GM12878 (cell line): ENCODE measurements at regions not wholly inside any gene's neighbourhood (a gene's known extent, or its start where the extent isn't known, plus 50 kb on each side); places are given as distances from the start of the nearest gene placed in this dataset.

ENCODE experiments used
- ATAC-seq: fragments of 200-7000 bp; cut with Tn5 transposase; 3 replicates; pipeline ENCODE4 v1.9.1; 2020; ENCODE audit warnings: mild to moderate bottlenecking, moderate library complexity
- BruUV-seq: library from RNA; stranded (reverse); fragments of 400-500 nt; replicated peaks from 2 replicates; lab custom pipeline; 2021; lab: Mats Ljungman, UMichigan
- CTCF ChIA-PET: fragments of 300-600 bp; sonication (Branson Sonifier 250); formaldehyde crosslinking; extraction: SDS; loops from one replicate; lab custom pipeline; 2021; ENCODE audit warnings: inconsistent platforms; lab: Yijun Ruan, JAX
- POLR2A ChIA-PET: fragments of 350-600 bp; formaldehyde crosslinking; extraction: SDS; loops from one replicate; lab custom pipeline; 2021; ENCODE audit warnings: inconsistent platforms; lab: Charles Lee
- RAD21 ChIA-PET: fragments of 300-600 bp; sonication (Branson Sonifier 250); formaldehyde crosslinking; loops from one replicate; lab custom pipeline; 2023; ENCODE audit warnings: antibody characterized with exemption; ENCODE audit not compliant: unreplicated experiment; lab: Charles Lee
- SMC1A ChIA-PET: fragments of 300-600 bp; sonication (Branson Sonifier 250); formaldehyde crosslinking; loops from one replicate; lab custom pipeline; 2023; ENCODE audit not compliant: unreplicated experiment, uncharacterized antibody; lab: Charles Lee
- DNase-seq: peaks from one replicate; pipeline ENCODE4 v3.0.0-alpha.2; 2011; ENCODE audit warnings: low read depth, low spot score
- FAIRE-seq: peaks from 3 replicates; lab custom pipeline; 2011; peaks lifted over from hg19 to GRCh38; lab: Jason Lieb, UNC
- H2AFZ ChIP-seq: 2 replicates; pipeline ENCODE4 v1.6.0; 2011; ENCODE audit warnings: low read depth, low read length, control low read depth; ENCODE audit not compliant: control insufficient read depth
- H3K27ac ChIP-seq: 2 replicates; pipeline ENCODE4 v1.5.1; 2011; ENCODE audit warnings: control low read depth; ENCODE audit not compliant: control insufficient read depth, insufficient read depth
- H3K27me3 ChIP-seq, 2 experiments: replicated peaks in 1 of 2; 2 replicates each; pipeline versions ENCODE4 v1.6.0 to v1.6.1; 2011; ENCODE audit warnings: low read length in 1 of 2; ENCODE audit not compliant: control insufficient read depth in 2 of 2, insufficient read depth in 2 of 2
- H3K36me3 ChIP-seq, 2 experiments: 2 replicates each; pipeline ENCODE4 v1.5.1; 2011; ENCODE audit warnings: low read length in 1 of 2; ENCODE audit not compliant: control insufficient read depth in 2 of 2, insufficient read depth in 2 of 2
- H3K4me1 ChIP-seq: 2 replicates; pipeline ENCODE4 v1.6.1; 2011; ENCODE audit warnings: mild to moderate bottlenecking, low read length, moderate library complexity, mixed read lengths; ENCODE audit not compliant: control insufficient read depth, insufficient read depth
- H3K4me2 ChIP-seq: 2 replicates; pipeline ENCODE4 v1.6.0; 2011; ENCODE audit warnings: control low read depth; ENCODE audit not compliant: control insufficient read depth, insufficient read depth
- H3K4me3 ChIP-seq: fragments of 200-600 bp; sonication (generic); 2 replicates; pipeline ENCODE4 v1.5.1; 2016
- H3K79me2 ChIP-seq: 2 replicates; pipeline ENCODE4 v1.6.0; 2011; ENCODE audit warnings: low read length; ENCODE audit not compliant: control insufficient read depth, insufficient read depth
- H3K9ac ChIP-seq: 2 replicates; pipeline ENCODE4 v1.8.0; 2011; ENCODE audit warnings: low read length, control low read depth, mixed read lengths; ENCODE audit not compliant: control insufficient read depth, insufficient read depth
- H3K9me3 ChIP-seq: replicated peaks from 3 replicates; pipeline ENCODE4 v1.5.1; 2011; ENCODE audit warnings: mild to moderate bottlenecking, low read length; ENCODE audit not compliant: control insufficient read depth, insufficient read depth
- H4K20me1 ChIP-seq: 2 replicates; pipeline ENCODE4 v1.6.0; 2011; ENCODE audit not compliant: control insufficient read depth, insufficient read depth
- ATF3 ChIP-seq: IDR thresholded peaks from 2 replicates; pipeline ENCODE4 v1.6.1; 2011; ENCODE audit warnings: low read depth, mild to moderate bottlenecking, low read length, moderate library complexity, borderline replicate concordance; ENCODE audit errors: extremely low read depth
- CTCF ChIP-seq, 3 experiments: IDR thresholded peaks in 2 of 3; conservative IDR thresholded peaks in 1 of 3; 2 replicates each; pipeline ENCODE4 v1.5.1; 2011; ENCODE audit warnings: low read depth in 3 of 3, low read length in 3 of 3, mild to moderate bottlenecking in 3 of 3, control low read depth in 2 of 3, moderate library complexity in 2 of 3, inconsistent platforms in 1 of 3, mixed read lengths in 1 of 3; ENCODE audit not compliant: control insufficient read depth in 2 of 3, insufficient read depth in 1 of 3; ENCODE audit errors: extremely low read depth in 1 of 3
- ELK1 ChIP-seq: IDR thresholded peaks from 2 replicates; pipeline ENCODE4 v1.6.1; 2012; ENCODE audit warnings: low read depth, low read length, improper control_type of control experiment
- RAD21 ChIP-seq: IDR thresholded peaks from 2 replicates; pipeline ENCODE4 v1.6.1; 2011; ENCODE audit warnings: mild to moderate bottlenecking, low read depth, low read length, moderate library complexity; ENCODE audit not compliant: insufficient read depth
- WGBS: methylation state at CpG from one replicate; pipeline ENCODE4 v1.1.6; 2016; ENCODE audit warnings: low lambda C conversion rate; ENCODE audit not compliant: insufficient replicate concordance, insufficient coverage; ENCODE audit errors: missing lambda C conversion rate; 5-methylcytosine and 5-hydroxymethylcytosine counted together
- in situ Hi-C: fragments of 300-500 bp; cut with MboI; formaldehyde crosslinking; loops from 9 replicates; pipeline ENCODE4 v1.14.3; 2018; ENCODE audit warnings: mixed read lengths
- intact Hi-C: fragments of 100-400 bp; cut with micrococcal nuclease; formaldehyde crosslinking; loops from one replicate; pipeline ENCODE4 v1.14.2; 2022; ENCODE audit not compliant: unreplicated experiment

GRCh38 chr17:71118039-71118438, 948.7 kb downstream of the KCNJ2 start:
- DNase-seq (no peak), ATAC-seq (no peak), FAIRE-seq (no peak)
- Histone ChIP-seq H3K4me3 (no peak overlapping the region), H3K9ac (no peak overlapping the region), H3K27me3 (no peaks in the 10 kb centered on the region), H4K20me1 (no peaks in the 10 kb centered on the region), H3K27ac (no peak overlapping the region), H3K9me3 (no peaks in the 10 kb centered on the region), H3K36me3 (no peaks in the 10 kb centered on the region), H3K4me1 (no peaks in the 10 kb centered on the region), H2AFZ (no peak overlapping the region), H3K79me2 (no peaks in the 10 kb centered on the region), H3K4me2 (no peak overlapping the region)
- ChIA-PET CTCF (interaction anchor here (0.6 to 0.7 kb wide), 2 partner anchors 1099 to 1539 kb away, joined by 3 to 5 read pairs; no protein-coding TSS in a partner anchor), SMC1A (interaction anchor here (0.7 kb wide), 1 partner anchor 516 kb away, joined by 5 read pairs; no protein-coding TSS in a partner anchor), RAD21 (interaction anchor here (0.5 kb wide), 1 partner anchor 296 kb away, joined by 3 read pairs; no protein-coding TSS in a partner anchor), POLR2A (no interaction called here)
- BruUV-seq, result no TSS peak
- TF ChIP-seq ATF3 (no peak), CTCF (IDR thresholded peaks at IDR 0.05 in 2 of 3, conservative IDR thresholded peaks at IDR 0.05 in 1 of 3; ENCODE audit: control insufficient read depth in 2 of 3, extremely low read depth in 1 of 3, insufficient read depth in 1 of 3, low read depth in 3 of 3, low read length in 3 of 3) (peak in 1 of 3 experiments; percentile 18; a peak in 1 of 6 replicates), ELK1 (no peak), RAD21 (peak; percentile 34)
- in situ Hi-C loops, result loop anchor here (25.0 kb wide), 1 partner anchor 1419 kb away; no protein-coding TSS in a partner anchor
- 0% methylated on average over 4 of the region's 4 CpGs for WGBS
- intact Hi-C loops, result no loop called here
